ENCODE measurements at regions not wholly inside any gene's neighbourhood (a gene's known extent, or its start where the extent isn't known, plus 50 kb on each side); places are given as distances from the start of the nearest gene placed in this dataset.
"Not testable (repeated sequence)": the region's sequence is repeated elsewhere in the genome, so short reads cannot be mapped to it uniquely, and the experiment has no call there.

DNA sequence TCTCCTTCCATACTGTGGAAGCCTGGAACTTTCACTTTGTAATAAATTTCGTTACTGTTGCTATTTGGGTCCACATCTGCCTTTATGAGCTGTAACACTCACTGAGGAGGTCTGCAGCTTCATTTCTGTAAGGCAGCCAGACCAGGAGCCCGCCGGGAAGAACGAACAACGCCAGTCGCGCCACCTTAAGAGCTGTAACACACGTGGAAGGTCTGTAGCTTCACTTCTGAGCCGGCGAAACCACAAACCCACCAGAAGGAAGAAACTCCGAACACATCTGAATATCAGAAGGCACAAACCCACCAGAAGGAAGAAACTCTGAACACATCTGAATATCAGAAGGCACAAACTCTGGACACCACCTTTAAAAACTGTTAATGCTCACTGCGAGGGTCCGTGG, 589.9 kb upstream of the SLC35B3 start:
- no peaks in the 10 kb centered on the region for H3K9me3 ChIP-seq (ENCODE audit: low read length)
- FAIRE-seq (no peak), DNase-seq (ENCODE audit: low spot score) (no peak), ATAC-seq (peak; percentile 34; the same call in 2 of the 3 replicates)
- no peaks in the 10 kb centered on the region for H3K79me2 ChIP-seq (ENCODE audit: insufficient read depth, low read length)
- POLR2A ChIA-PET = no interaction called here
- H3K27me3 ChIP-seq (ENCODE audit: control insufficient read depth in 1 of 2, insufficient read depth in 2 of 2, low read length in 2 of 2) = no peaks in the 10 kb centered on the region
- TF ChIP-seq, protein P1, sequence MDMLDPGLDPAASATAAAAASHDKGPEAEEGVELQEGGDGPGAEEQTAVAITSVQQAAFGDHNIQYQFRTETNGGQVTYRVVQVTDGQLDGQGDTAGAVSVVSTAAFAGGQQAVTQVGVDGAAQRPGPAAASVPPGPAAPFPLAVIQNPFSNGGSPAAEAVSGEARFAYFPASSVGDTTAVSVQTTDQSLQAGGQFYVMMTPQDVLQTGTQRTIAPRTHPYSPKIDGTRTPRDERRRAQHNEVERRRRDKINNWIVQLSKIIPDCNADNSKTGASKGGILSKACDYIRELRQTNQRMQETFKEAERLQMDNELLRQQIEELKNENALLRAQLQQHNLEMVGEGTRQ (IDR thresholded peaks at IDR 0.05; ENCODE audit: low read depth, low read length) = no peak
- TF ChIP-seq, protein P1 (CRISPR knock-in tag; IDR thresholded peaks at IDR 0.05; ENCODE audit: borderline replicate concordance) = no peak
- TF ChIP-seq CBFB (CRISPR knock-in tag; IDR thresholded peaks at IDR 0.05) (no peak), ZFP36 (IDR thresholded peaks at IDR 0.05; ENCODE audit: borderline replicate concordance, low read depth, low read length, partially characterized antibody) (no peak), TAF1 (CRISPR knock-in tag; IDR thresholded peaks at IDR 0.05) (no peak), SALL1 (CRISPR knock-in tag; IDR thresholded peaks at IDR 0.05) (no peak)
- no peaks in the 10 kb centered on the region for H3K4me1 ChIP-seq (ENCODE audit: insufficient read depth, low read length)
- H4K20me1 ChIP-seq (ENCODE audit: insufficient read depth, low read length) = no peaks in the 10 kb centered on the region
- WGBS (ENCODE audit: low lambda C conversion rate) = 36% methylated on average over 13 of the region's 13 CpGs
- intact Hi-C loops (cut with micrococcal nuclease; ENCODE audit: unreplicated experiment) = no loop called here
- H3K27ac ChIP-seq (ENCODE audit: extremely low read length, insufficient read depth, low read length) = no peak overlapping the region
- in situ Hi-C loops (cut with HindIII; ENCODE audit: extremely low pct_ligation_motif_present, low pct_unique_long_range_greater_than_20kb) = no loop called here
- H3K9ac ChIP-seq (ENCODE audit: insufficient read depth, low read depth, low read length) = no peak overlapping the region
- BruUV-seq (replicated peaks) = no TSS peak
- no peak overlapping the region for H2AFZ ChIP-seq (ENCODE audit: low read length)
- no peaks in the 10 kb centered on the region for H3K36me3 ChIP-seq (replicated peaks in 1 of 2; ENCODE audit: control insufficient read depth in 1 of 2, insufficient read depth in 2 of 2, low read length in 2 of 2)
- H3K4me2 ChIP-seq (ENCODE audit: low read depth, low read length) = peak overlapping the region; percentile 23
- H3K4me3 ChIP-seq (replicated peaks in 1 of 3; ENCODE audit: insufficient read depth in 1 of 3, low read depth in 2 of 3, low read length in 3 of 3) = no peak overlapping the region
- CTCF ChIA-PET (ENCODE audit: low intra/inter-chr PET ratio, low total read pairs) = no interaction called here

DNA sequence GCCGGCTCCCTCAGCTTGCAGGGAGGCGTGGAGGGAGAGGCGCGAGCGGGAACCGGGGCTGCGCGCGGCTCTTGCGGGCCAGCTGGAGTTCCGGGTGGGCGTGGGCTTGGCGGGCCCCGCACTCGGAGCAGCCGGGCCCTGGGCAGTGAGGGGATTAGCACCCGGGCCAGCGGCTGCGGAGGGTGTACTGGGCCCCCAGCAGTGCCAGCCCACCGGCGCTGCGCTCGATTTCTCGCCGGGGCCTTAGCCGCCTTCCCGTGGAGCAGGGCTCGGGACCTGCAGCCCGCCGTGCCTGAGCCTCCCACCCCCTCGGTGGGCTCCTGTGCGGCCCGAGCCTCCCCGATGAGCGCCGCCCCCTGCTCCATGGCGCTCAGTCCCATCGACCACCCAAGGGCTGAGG, 588.9 kb upstream of the SLC35B3 start:
- H3K4me1 ChIP-seq (ENCODE audit: insufficient read depth, low read length); H3K9ac ChIP-seq (ENCODE audit: insufficient read depth, low read depth, low read length); H3K9me3 ChIP-seq (ENCODE audit: low read length); in situ Hi-C loops (cut with HindIII; ENCODE audit: extremely low pct_ligation_motif_present, low pct_unique_long_range_greater_than_20kb); H3K79me2 ChIP-seq (ENCODE audit: insufficient read depth, low read length); ATAC-seq; H3K4me2 ChIP-seq (ENCODE audit: low read depth, low read length); CTCF ChIA-PET (ENCODE audit: low intra/inter-chr PET ratio, low total read pairs); H3K27ac ChIP-seq (ENCODE audit: extremely low read length, insufficient read depth, low read length); H4K20me1 ChIP-seq (ENCODE audit: insufficient read depth, low read length); intact Hi-C loops (cut with micrococcal nuclease; ENCODE audit: unreplicated experiment); H3K36me3 ChIP-seq (replicated peaks in 1 of 2; ENCODE audit: control insufficient read depth in 1 of 2, insufficient read depth in 2 of 2, low read length in 2 of 2); H3K27me3 ChIP-seq (ENCODE audit: control insufficient read depth in 1 of 2, insufficient read depth in 2 of 2, low read length in 2 of 2); BruUV-seq (replicated peaks); FAIRE-seq; POLR2A ChIA-PET; DNase-seq (ENCODE audit: low spot score); H3K4me3 ChIP-seq (replicated peaks in 1 of 3; ENCODE audit: insufficient read depth in 1 of 3, low read depth in 2 of 3, low read length in 3 of 3); H2AFZ ChIP-seq (ENCODE audit: low read length): not testable (repeated sequence)
- 86% methylated on average over 23 of the region's 38 CpGs for WGBS (ENCODE audit: low lambda C conversion rate)

Measured in HepG2 (cell line).